ENCODE measurements at regions not wholly inside any gene's neighbourhood (a gene's known extent, or its start where the extent isn't known, plus 50 kb on each side); places are given as distances from the start of the nearest gene placed in this dataset.

- no peaks in the 10 kb centered on the region for H3K27me3 ChIP-seq
- no peak overlapping the region for H3K27ac ChIP-seq
- no peaks in the 10 kb centered on the region for H3K4me1 ChIP-seq
- 74 to 77% (median 74%) methylated on average over 5 of the region's 5 CpGs for WGBS, 4 donors
- H3K9me3 ChIP-seq: no peaks in the 10 kb centered on the region
- H3K36me3 ChIP-seq: no peaks in the 10 kb centered on the region
- TF ChIP-seq CTCF (IDR thresholded peaks at IDR 0.05) (no peak), POLR2A (IDR thresholded peaks at IDR 0.05) (no peak)
- intact Hi-C loops (cut with DNase I): no loop called here
- ATAC-seq (no peak), DNase-seq (no peak)
- no peak overlapping the region for H3K4me3 ChIP-seq
These were observed 657.1 kb downstream of the CBLN4 start for GRCh38 chr20:55348223-55348622.

- ATAC-seq: no peak
- intact Hi-C loops (cut with DNase I): no loop called here
- Histone ChIP-seq H3K36me3 (no peaks in the 10 kb centered on the region), H3K4me1 (no peaks in the 10 kb centered on the region), H3K27ac (no peak overlapping the region), H3K27me3 (no peaks in the 10 kb centered on the region), H3K9me3 (no peaks in the 10 kb centered on the region), H3K4me3 (no peak overlapping the region)
- no peak for DNase-seq
- 89 to 95% (median 92%) methylated on average over 3 of the region's 3 CpGs for WGBS, 4 donors
- TF ChIP-seq CTCF (IDR thresholded peaks at IDR 0.05): no peak
- TF ChIP-seq POLR2A (IDR thresholded peaks at IDR 0.05): no peak
These were observed 662.5 kb downstream of the CBLN4 start for GRCh38 chr20:55342822-55343221.

GRCh38 chr20:55333798-55334197 is 671.5 kb downstream of the CBLN4 start:
- Histone ChIP-seq H3K36me3 (no peaks in the 10 kb centered on the region), H3K27me3 (no peaks in the 10 kb centered on the region), H3K4me3 (no peak overlapping the region), H3K27ac (no peak overlapping the region), H3K9me3 (no peaks in the 10 kb centered on the region), H3K4me1 (no peaks in the 10 kb centered on the region)
- intact Hi-C loops (cut with DNase I): no loop called here
- no peak for DNase-seq
- 41 to 55% (median 43%) methylated on average over 2 of the region's 2 CpGs for WGBS, 4 donors
- no peak for ATAC-seq
- no peak for TF ChIP-seq POLR2A (IDR thresholded peaks at IDR 0.05)
- TF ChIP-seq CTCF (IDR thresholded peaks at IDR 0.05): no peak

GRCh38 chr20:55329108-55329507 is 676.2 kb downstream of the CBLN4 start:
- Histone ChIP-seq H3K27ac (no peak overlapping the region), H3K27me3 (no peaks in the 10 kb centered on the region), H3K4me1 (no peaks in the 10 kb centered on the region), H3K4me3 (no peak overlapping the region), H3K36me3 (no peaks in the 10 kb centered on the region), H3K9me3 (no peaks in the 10 kb centered on the region)
- 64 to 69% (median 65%) methylated on average over 4 of the region's 4 CpGs for WGBS, 4 donors
- TF ChIP-seq CTCF (IDR thresholded peaks at IDR 0.05) (no peak), POLR2A (IDR thresholded peaks at IDR 0.05) (no peak)
- intact Hi-C loops (cut with DNase I): no loop called here
- ATAC-seq (no peak), DNase-seq (no peak)
